ENCODE measurements at regions not wholly inside any gene's neighbourhood (a gene's known extent, or its start where the extent isn't known, plus 50 kb on each side); places are given as distances from the start of the nearest gene placed in this dataset.
"Not testable (repeated sequence)": the region's sequence is repeated elsewhere in the genome, so short reads cannot be mapped to it uniquely, and the experiment has no call there.

- Mint-ChIP-seq H3K27ac (ENCODE audit: low read depth) (no peak overlapping the region), H3K4me1 (no peaks in the 10 kb centered on the region), H3K36me3 (ENCODE audit: insufficient read depth) (no peaks in the 10 kb centered on the region), H3K4me3 (no peak overlapping the region), H3K27me3 (no peaks in the 10 kb centered on the region), H3K9me3 (peaks cover 31% of the 10 kb centered on the region)
- no peak for DNase-seq (ENCODE audit: low spot score in 2 of 2)
- no peak for ATAC-seq (replicated peaks; ENCODE audit: extremely low read depth, poor library complexity, severe bottlenecking)
Measured at GRCh38 chr7:82617156-82617555, 173.6 kb upstream of the CACNA2D1 start.

- no peak overlapping the region for H3K27ac Mint-ChIP-seq (ENCODE audit: low read depth)
- no peak for DNase-seq (ENCODE audit: low spot score in 2 of 2)
Measured at GRCh38 chr7:82616059-82616728, 172.6 kb upstream of the CACNA2D1 start.

DNA sequence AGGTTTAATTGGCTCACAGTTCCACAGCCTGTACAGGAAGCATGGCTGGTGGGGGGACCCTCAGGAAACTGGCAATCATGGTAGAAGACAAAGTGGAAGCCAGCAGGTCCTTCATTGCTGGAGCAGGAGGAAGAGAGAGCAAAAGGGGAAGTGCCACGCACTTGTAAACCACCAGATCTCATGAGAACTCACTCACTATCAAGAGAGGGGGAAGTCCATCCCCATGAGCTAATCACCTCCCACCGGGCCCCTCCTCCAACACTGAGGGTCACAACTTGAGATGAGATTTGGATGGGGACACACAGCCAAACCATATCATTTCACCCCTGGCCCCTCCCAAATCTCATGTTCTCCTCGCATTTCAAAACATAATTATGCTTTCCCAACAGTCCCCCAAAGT is 171.9 kb upstream of the CACNA2D1 start:
- Mint-ChIP-seq H3K9me3 (peaks cover 26% of the 10 kb centered on the region), H3K4me3 (no peak overlapping the region), H3K4me1 (no peaks in the 10 kb centered on the region), H3K27ac (ENCODE audit: low read depth) (no peak overlapping the region), H3K27me3 (no peaks in the 10 kb centered on the region), H3K36me3 (ENCODE audit: insufficient read depth) (no peaks in the 10 kb centered on the region)
- DNase-seq (ENCODE audit: low spot score in 2 of 2) (no peak), ATAC-seq (replicated peaks; ENCODE audit: extremely low read depth, poor library complexity, severe bottlenecking) (no peak)

More at GRCh38 chr7:82616059-82616728, 172.6 kb upstream of the CACNA2D1 start:
- Mint-ChIP-seq H3K27me3 (no peaks in the 10 kb centered on the region), H3K4me1 (no peaks in the 10 kb centered on the region), H3K4me3 (no peak overlapping the region), H3K36me3 (ENCODE audit: insufficient read depth) (no peaks in the 10 kb centered on the region), H3K9me3 (peaks cover 29% of the 10 kb centered on the region)
- ATAC-seq (replicated peaks; ENCODE audit: extremely low read depth, poor library complexity, severe bottlenecking) = no peak

DNA sequence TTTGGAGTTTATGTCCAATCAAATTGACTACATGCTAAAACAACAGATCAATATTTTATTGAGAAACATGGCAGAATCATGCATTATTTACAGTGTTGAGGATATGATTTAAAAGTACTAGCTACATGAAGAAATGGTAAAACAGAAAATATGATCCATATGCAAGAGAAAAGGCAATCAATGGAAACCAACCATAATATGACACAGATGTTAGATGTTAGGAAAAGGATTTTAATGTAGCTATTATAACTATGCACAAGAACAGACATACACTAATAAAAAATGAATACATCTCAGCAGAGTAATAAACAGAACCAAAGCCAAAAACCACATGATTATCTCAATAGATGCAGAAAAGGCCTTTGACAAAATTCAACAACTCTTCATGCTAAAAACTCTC is 166.2 kb upstream of the CACNA2D1 start:
- no peak overlapping the region for H3K27ac Mint-ChIP-seq (ENCODE audit: low read depth)

GRCh38 chr7:82605247-82605864 is 161.8 kb upstream of the CACNA2D1 start:
- H3K4me3 Mint-ChIP-seq = no peak overlapping the region

More for the DNA sequence above, 166.2 kb upstream of the CACNA2D1 start:
- no peak for ATAC-seq (replicated peaks; ENCODE audit: extremely low read depth, poor library complexity, severe bottlenecking)
- Mint-ChIP-seq H3K27me3 (no peaks in the 10 kb centered on the region), H3K9me3 (peaks cover 6% of the 10 kb centered on the region), H3K4me3 (no peak overlapping the region), H3K36me3 (ENCODE audit: insufficient read depth) (no peaks in the 10 kb centered on the region), H3K4me1 (no peaks in the 10 kb centered on the region)
- DNase-seq (ENCODE audit: low spot score in 2 of 2) = no peak

DNA sequence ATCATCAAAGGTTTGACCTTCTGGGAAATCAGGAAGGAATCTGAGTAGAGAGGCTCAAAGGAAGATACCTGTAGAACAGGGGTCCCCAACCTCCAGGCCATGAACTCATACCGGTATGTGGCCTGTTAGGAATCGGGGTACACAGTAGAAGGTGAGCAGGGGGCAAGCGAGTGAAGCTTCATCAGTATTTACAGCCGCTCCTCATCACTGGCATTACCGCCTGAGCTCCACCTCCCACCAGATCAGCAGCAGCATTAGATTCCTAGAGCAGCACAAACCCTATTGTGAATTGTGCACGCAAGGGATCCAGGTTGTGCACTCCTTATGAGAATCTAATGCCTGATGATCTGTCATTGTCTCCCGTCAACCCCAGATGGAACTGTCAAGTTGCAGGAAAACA is 158.5 kb upstream of the CACNA2D1 start:
- DNase-seq (ENCODE audit: low spot score in 2 of 2) (no peak), ATAC-seq (replicated peaks; ENCODE audit: extremely low read depth, poor library complexity, severe bottlenecking) (no peak)
- Mint-ChIP-seq H3K27me3 (no peaks in the 10 kb centered on the region), H3K36me3 (ENCODE audit: insufficient read depth) (no peaks in the 10 kb centered on the region), H3K4me3 (no peak overlapping the region), H3K4me1 (no peaks in the 10 kb centered on the region), H3K9me3 (no peaks in the 10 kb centered on the region), H3K27ac (ENCODE audit: low read depth) (no peak overlapping the region)

More at GRCh38 chr7:82605247-82605864, 161.8 kb upstream of the CACNA2D1 start:
- Mint-ChIP-seq H3K36me3 (ENCODE audit: insufficient read depth) (no peaks in the 10 kb centered on the region), H3K9me3 (no peaks in the 10 kb centered on the region), H3K27me3 (no peaks in the 10 kb centered on the region), H3K4me1 (no peaks in the 10 kb centered on the region), H3K27ac (ENCODE audit: low read depth) (no peak overlapping the region)
- DNase-seq (ENCODE audit: low spot score in 2 of 2) (no peak), ATAC-seq (replicated peaks; ENCODE audit: extremely low read depth, poor library complexity, severe bottlenecking) (no peak)

DNA sequence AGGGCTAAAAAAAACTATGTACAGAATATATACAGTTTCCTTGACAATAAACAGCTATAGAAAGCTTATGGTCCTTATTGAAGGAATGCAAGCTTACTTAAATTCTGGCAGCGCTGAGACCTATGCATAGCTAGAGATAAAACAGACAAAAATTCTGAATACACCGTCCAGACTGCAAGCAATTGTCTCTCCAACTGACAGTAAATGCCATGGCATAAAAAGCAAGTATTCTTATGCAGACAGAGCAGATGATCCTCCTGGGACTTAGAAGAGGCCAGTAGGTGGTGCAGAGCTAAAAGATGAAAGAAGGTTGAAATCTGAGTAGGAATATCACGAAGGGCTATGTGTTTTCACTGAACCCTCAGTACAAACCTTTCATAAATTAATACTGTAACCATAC is 157.0 kb upstream of the CACNA2D1 start:
- no peak for DNase-seq (ENCODE audit: low spot score in 2 of 2)
- no peak overlapping the region for H3K4me3 Mint-ChIP-seq

DNA sequence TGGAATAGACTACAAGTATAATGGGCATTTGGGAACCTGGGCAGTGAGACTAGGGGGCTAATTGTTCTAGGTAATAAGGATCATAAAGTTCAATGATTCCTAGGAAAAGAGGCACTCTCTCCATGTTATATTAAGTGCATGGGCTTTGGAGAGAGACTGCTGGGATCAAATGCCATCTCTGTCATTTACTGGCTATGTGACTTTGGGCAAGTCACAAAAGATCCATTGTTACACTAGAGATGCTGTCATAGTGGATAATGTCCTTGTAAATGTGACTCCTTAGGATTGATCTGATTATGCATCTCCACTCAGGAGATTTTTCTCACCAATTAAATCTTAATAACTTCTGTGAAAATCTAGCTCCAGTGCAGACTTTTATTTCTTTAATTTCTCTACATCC is 156.3 kb upstream of the CACNA2D1 start:
- Mint-ChIP-seq H3K4me3 (no peak overlapping the region), H3K9me3 (peaks cover 6% of the 10 kb centered on the region), H3K27me3 (no peaks in the 10 kb centered on the region), H3K36me3 (ENCODE audit: insufficient read depth) (no peaks in the 10 kb centered on the region), H3K4me1 (no peaks in the 10 kb centered on the region), H3K27ac (ENCODE audit: low read depth) (no peak overlapping the region)
- ATAC-seq (replicated peaks; ENCODE audit: extremely low read depth, poor library complexity, severe bottlenecking) = no peak
- DNase-seq (ENCODE audit: low spot score in 2 of 2) = no peak

More for the DNA sequence above, 157.0 kb upstream of the CACNA2D1 start:
- Mint-ChIP-seq H3K9me3 (peaks cover 6% of the 10 kb centered on the region), H3K27me3 (no peaks in the 10 kb centered on the region), H3K36me3 (ENCODE audit: insufficient read depth) (no peaks in the 10 kb centered on the region), H3K27ac (ENCODE audit: low read depth) (no peak overlapping the region), H3K4me1 (no peaks in the 10 kb centered on the region)
- ATAC-seq (replicated peaks; ENCODE audit: extremely low read depth, poor library complexity, severe bottlenecking) = no peak

DNA sequence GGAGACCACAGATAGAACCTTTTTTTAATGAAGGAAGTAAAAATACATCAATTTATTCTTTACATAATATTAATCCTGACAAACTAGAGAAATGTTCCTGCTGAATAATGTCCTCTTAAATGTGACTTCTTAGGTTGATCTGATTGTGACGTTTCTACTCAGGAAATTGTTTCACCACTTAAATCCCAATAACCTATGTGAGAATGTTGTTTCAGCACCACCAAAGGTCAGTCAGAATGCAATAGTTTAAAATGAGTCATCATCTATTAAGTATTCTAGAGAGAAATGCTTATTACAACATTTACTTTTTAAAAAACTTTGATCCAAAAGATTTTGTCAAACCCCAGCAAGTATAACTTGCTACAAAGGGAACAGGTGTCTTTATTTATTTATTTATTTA is 155.4 kb upstream of the CACNA2D1 start:
- DNase-seq (ENCODE audit: low spot score in 2 of 2) = no peak
- Mint-ChIP-seq H3K27ac (ENCODE audit: low read depth) (no peak overlapping the region), H3K9me3 (peaks cover 6% of the 10 kb centered on the region), H3K4me1 (no peaks in the 10 kb centered on the region), H3K4me3 (no peak overlapping the region), H3K36me3 (ENCODE audit: insufficient read depth) (no peaks in the 10 kb centered on the region), H3K27me3 (no peaks in the 10 kb centered on the region)
- no peak for ATAC-seq (replicated peaks; ENCODE audit: extremely low read depth, poor library complexity, severe bottlenecking)

DNA sequence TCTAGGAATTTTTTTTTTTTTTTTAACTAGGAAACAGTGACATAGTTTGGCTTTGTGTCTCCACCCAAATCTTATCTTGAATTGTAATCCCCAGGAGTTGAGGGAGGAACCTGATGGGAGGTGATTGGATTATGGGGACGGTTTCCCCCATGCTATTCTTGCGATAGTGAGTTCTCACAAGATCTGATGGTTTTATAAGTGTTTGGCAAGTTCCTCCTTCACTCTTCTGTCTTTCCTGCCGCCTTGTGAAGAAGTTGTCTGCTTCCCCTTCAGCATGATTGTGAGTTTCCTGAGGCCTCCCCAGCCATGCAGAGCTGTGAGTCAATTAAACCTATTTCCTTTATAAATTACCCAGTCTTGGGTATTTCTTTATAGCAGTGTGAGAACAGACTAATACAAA is 152.2 kb upstream of the CACNA2D1 start:
- not testable (repeated sequence) for H3K4me3 Mint-ChIP-seq; H3K36me3 Mint-ChIP-seq (ENCODE audit: insufficient read depth); DNase-seq (ENCODE audit: low spot score in 2 of 2); H3K4me1 Mint-ChIP-seq; ATAC-seq (replicated peaks; ENCODE audit: extremely low read depth, poor library complexity, severe bottlenecking); H3K27ac Mint-ChIP-seq (ENCODE audit: low read depth); H3K27me3 Mint-ChIP-seq
- H3K9me3 Mint-ChIP-seq = peaks cover 15% of the 10 kb centered on the region

DNA sequence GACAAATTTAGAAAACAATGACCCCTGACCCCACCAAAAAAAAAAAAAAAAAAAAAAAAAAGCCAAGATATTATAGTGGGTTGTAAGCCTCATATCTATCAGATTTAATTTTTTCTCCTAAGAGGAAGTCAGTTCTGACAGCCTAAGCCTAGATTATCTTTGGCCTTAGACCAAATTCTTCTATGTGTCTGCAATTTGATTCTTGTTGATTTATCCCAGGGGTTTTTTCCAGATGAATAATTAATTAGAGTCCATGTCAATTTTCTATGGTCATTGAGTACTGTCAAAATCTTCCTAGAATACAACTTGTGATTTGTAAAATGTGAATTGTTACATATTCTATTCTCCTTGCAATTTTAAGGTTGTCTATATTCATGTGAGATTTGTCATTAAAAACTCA is 151.6 kb upstream of the CACNA2D1 start:
- H3K27ac Mint-ChIP-seq (ENCODE audit: low read depth) = no peak overlapping the region
- DNase-seq (ENCODE audit: low spot score in 2 of 2) (no peak), ATAC-seq (replicated peaks; ENCODE audit: extremely low read depth, poor library complexity, severe bottlenecking) (no peak)
- no peaks in the 10 kb centered on the region for H3K36me3 Mint-ChIP-seq (ENCODE audit: insufficient read depth)
- H3K9me3 Mint-ChIP-seq = peaks cover 17% of the 10 kb centered on the region
- no peak overlapping the region for H3K4me3 Mint-ChIP-seq
- H3K27me3 Mint-ChIP-seq = no peaks in the 10 kb centered on the region
- H3K4me1 Mint-ChIP-seq = no peaks in the 10 kb centered on the region

- Mint-ChIP-seq H3K27ac (ENCODE audit: low read depth) (no peak overlapping the region), H3K4me3 (no peak overlapping the region), H3K36me3 (ENCODE audit: insufficient read depth) (no peaks in the 10 kb centered on the region), H3K27me3 (no peaks in the 10 kb centered on the region), H3K9me3 (peaks cover 22% of the 10 kb centered on the region), H3K4me1 (no peaks in the 10 kb centered on the region)
- no peak for ATAC-seq (replicated peaks; ENCODE audit: extremely low read depth, poor library complexity, severe bottlenecking)
- DNase-seq (ENCODE audit: low spot score in 2 of 2) = no peak
Measured at GRCh38 chr7:82594665-82595064, 151.1 kb upstream of the CACNA2D1 start.

DNA sequence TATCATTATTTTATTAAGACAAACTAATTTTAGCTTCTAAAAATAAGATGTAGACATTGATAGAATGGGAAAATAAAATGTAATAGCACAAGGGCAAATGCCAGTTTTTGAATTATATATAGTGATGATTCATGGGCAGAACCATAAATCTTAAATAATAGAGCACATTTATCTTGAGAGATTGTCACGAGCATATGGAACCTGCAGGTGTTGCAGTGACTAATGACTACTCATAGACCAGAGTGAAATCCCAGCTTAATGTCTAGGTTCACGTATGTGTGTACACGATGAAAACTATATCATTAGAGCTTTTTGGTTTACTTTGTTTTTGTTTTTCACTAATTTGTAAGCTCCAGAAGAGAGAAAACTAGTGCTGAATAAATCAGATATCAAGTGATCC is 150.2 kb upstream of the CACNA2D1 start:
- Mint-ChIP-seq H3K4me1 (no peaks in the 10 kb centered on the region), H3K27ac (ENCODE audit: low read depth) (no peak overlapping the region), H3K9me3 (peaks cover 23% of the 10 kb centered on the region), H3K4me3 (no peak overlapping the region), H3K36me3 (ENCODE audit: insufficient read depth) (no peaks in the 10 kb centered on the region), H3K27me3 (no peaks in the 10 kb centered on the region)
- ATAC-seq (replicated peaks; ENCODE audit: extremely low read depth, poor library complexity, severe bottlenecking) (no peak), DNase-seq (ENCODE audit: low spot score in 2 of 2) (no peak)
